Aorta (tissue), 5 donors: ENCODE measurements at regions not wholly inside any gene's neighbourhood (a gene's known extent, or its start where the extent isn't known, plus 50 kb on each side); places are given as distances from the start of the nearest gene placed in this dataset.
"Not testable (repeated sequence)": the region's sequence is repeated elsewhere in the genome, so short reads cannot be mapped to it uniquely, and the experiment has no call there.

ENCODE experiments used
- ATAC-seq: fragments of 200-7000 bp; cut with Tn5 transposase; one replicate; pipeline ENCODE4 v1.9.1; 2022; ENCODE audit warnings: moderate library complexity; ENCODE audit not compliant: low FRiP score
- DNase-seq, 2 donors: peaks; one replicate each; pipeline ENCODE4 v3.0.0-alpha.2; 2020
- H3K27ac ChIP-seq, 2 donors: one replicate each; pipeline ENCODE4 v1.5.1; 2013; ENCODE audit warnings: low read length in 2 of 2, mild to moderate bottlenecking in 2 of 2, moderate library complexity in 2 of 2, control low read depth in 1 of 2, inconsistent platforms in 1 of 2, low read depth in 1 of 2
- H3K27me3 ChIP-seq, 2 donors: one replicate each; pipeline ENCODE4 v1.6.1; 2013; ENCODE audit warnings: control low read depth in 1 of 2, low read length in 1 of 2, mild to moderate bottlenecking in 1 of 2, moderate library complexity in 1 of 2; ENCODE audit not compliant: insufficient read depth in 2 of 2, control insufficient read depth in 1 of 2
- H3K36me3 ChIP-seq, 2 donors: one replicate each; pipeline ENCODE4 v1.6.1; 2013; ENCODE audit warnings: control low read depth in 1 of 2, low read length in 1 of 2, mild to moderate bottlenecking in 1 of 2; ENCODE audit not compliant: insufficient read depth in 2 of 2, control insufficient read depth in 1 of 2
- H3K4me1 ChIP-seq, 2 donors: one replicate each; pipeline ENCODE4 v1.6.1; 2013; ENCODE audit warnings: low read length in 2 of 2, control low read depth in 1 of 2, mild to moderate bottlenecking in 1 of 2, moderate library complexity in 1 of 2; ENCODE audit not compliant: insufficient read depth in 2 of 2, control insufficient read depth in 1 of 2
- H3K4me3 ChIP-seq, 2 donors: one replicate each; pipeline ENCODE4 v1.5.1; 2013; ENCODE audit warnings: low read length in 2 of 2, control low read depth in 1 of 2, mild to moderate bottlenecking in 1 of 2
- H3K9me3 ChIP-seq: one replicate; pipeline ENCODE4 v1.6.1; 2013; ENCODE audit warnings: mild to moderate bottlenecking, low read length; ENCODE audit not compliant: control insufficient read depth
- WGBS, 2 donors: extraction: QIAGEN DNeasy Blood & Tissue Kit; methylation state at CpG; one replicate each; pipeline ENCODE4 v1.1.7; 2013; 5-methylcytosine and 5-hydroxymethylcytosine counted together
- intact Hi-C, 2 donors: fragments of 100-400 bp; cut with DNase I; formaldehyde crosslinking; loops; one replicate each; pipeline versions ENCODE4 v1.14.2 to v1.15.0; 2022
- donor health status: healthy with polysubstance abuse.
- donor health status: Bipolar disorder and iron deficiency.
- donor health status: DM: no; HTN: no; CAD: no.
- donor health status: DM: no; HTN: no; CAD: no.
- donor health status: DM: yes; HTN: yes; CAD: no.

DNA sequence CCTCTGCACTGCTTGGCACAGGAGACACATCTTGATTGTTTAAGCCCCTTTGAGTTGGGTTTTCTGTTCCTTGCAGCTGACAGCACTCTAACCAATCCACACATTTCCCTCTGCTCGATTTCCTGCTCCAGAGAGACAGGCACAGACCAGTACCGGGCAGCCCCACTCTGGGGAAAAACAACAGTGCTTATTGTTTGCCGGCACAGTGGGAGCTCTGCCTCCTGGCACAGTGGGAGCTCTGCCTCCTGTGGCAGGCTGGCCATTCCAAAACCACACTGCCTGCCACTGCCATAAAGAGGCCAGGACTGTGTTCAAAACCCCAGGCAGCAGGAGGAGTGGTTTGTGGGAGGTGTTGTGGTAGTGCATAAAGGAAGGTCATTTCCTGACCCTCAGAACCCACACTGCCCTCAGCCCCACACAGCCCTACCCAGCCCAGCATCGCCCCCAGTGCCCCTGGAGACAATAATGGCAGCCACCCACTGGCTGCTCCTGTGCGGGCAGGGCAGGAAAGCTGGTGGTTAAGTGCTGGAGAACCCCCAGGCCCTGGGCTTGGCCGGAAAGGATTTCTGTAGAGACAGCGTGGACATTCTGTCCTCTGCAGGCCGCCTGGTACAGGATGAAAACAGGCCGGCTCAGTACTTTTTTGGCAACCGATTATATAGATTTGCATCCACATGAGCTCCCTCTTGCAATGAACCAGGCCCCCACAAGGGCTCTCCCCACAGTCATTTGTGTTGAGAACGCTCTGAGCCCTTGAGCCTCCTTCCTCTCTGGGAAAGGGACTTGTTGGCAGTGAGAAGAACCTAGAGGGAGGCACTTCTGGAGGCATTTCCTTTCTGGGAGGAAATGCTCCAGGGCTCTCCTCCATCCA is 182.8 kb downstream of the TRIM43 start:
- intact Hi-C loops, DNase-seq, H3K36me3 ChIP-seq, H3K27me3 ChIP-seq, H3K4me3 ChIP-seq, ATAC-seq, H3K4me1 ChIP-seq, H3K27ac ChIP-seq, H3K9me3 ChIP-seq: not testable (repeated sequence)
- 53 to 85% methylated on average over 1 to 3 of the region's 11 CpGs for WGBS, 2 donors

DNA sequence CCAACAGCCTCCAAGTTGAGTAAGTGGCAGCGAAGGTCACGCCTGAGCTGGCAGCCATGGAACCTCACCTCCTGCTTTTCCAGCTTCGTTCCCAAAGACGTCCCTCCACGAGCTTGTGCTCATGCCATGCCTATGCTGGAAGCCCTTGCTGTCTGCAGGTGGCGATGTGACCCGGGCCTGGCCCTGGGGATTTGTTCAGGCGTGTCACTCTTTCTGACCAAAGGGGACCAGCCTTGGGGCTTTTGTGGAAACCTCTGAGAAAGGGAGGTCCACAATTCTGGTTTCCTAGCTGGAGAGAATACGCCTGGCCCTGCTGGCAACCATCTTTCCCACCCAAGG is 183.4 kb downstream of the TRIM43 start:
- ATAC-seq, H3K27me3 ChIP-seq, DNase-seq, intact Hi-C loops, H3K36me3 ChIP-seq, H3K27ac ChIP-seq, H3K4me3 ChIP-seq, H3K9me3 ChIP-seq, H3K4me1 ChIP-seq: not testable (repeated sequence)
- 57 to 60% methylated on average over 4 to 5 of the region's 9 CpGs for WGBS, 2 donors
